Mesothelial cell of epicardium (in vitro differentiated cells): ENCODE measurements at regions not wholly inside any gene's neighbourhood (a gene's known extent, or its start where the extent isn't known, plus 50 kb on each side); places are given as distances from the start of the nearest gene placed in this dataset.

Experiments
- DNase-seq, 2 experiments: peaks; one replicate each; pipeline ENCODE4 v3.0.0; 2021; ENCODE audit warnings: low spot score in 2 of 2; ENCODE audit not compliant: unreplicated experiment in 2 of 2
- H3K27ac Mint-ChIP-seq: 2 replicates; pipeline ENCODE4 v1.8.0; 2021; ENCODE audit warnings: mixed read lengths
- H3K27me3 Mint-ChIP-seq: 2 replicates; pipeline ENCODE4 v1.8.0; 2021; ENCODE audit warnings: low read depth, mixed read lengths
- H3K36me3 Mint-ChIP-seq: 2 replicates; pipeline ENCODE4 v1.8.0; 2021; ENCODE audit warnings: mixed read lengths
- H3K4me1 Mint-ChIP-seq: 2 replicates; pipeline ENCODE4 v1.8.0; 2021; ENCODE audit warnings: mixed read lengths
- H3K4me3 Mint-ChIP-seq: 2 replicates; pipeline ENCODE4 v1.8.0; 2021; ENCODE audit warnings: mild to moderate bottlenecking, moderate library complexity, mixed read lengths
- H3K9me3 Mint-ChIP-seq: 2 replicates; pipeline ENCODE4 v1.8.0; 2021; ENCODE audit warnings: mixed read lengths
- TF ChIP-seq, protein P1 (sequence below): fragments of 200-600 bp; sonication (generic); IDR thresholded peaks from one replicate; pipeline ENCODE4 v1.5.0; 2021; ENCODE audit warnings: antibody characterized with exemption; ENCODE audit not compliant: unreplicated experiment

DNA sequence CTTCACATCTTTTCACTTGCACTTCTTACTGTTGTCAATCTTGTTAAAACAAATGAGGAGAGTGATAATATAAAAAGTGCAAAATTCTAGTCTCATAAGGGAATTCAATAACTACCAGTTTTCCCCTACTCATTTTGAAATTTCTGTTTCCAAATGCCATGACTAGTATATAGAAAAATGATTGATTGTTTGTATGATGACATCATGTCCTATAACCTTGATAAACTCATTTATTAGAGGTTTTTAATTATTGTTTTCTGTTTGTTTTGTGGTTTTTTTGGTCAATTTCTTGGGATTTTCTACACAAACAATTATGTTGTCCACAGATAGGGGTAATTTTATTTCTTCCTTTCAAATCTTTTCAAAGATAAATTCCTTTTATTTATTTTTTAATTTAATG, 559.1 kb downstream of the TLL1 start:
- H3K9me3 Mint-ChIP-seq: no peaks in the 10 kb centered on the region
- H3K27ac Mint-ChIP-seq: no peak overlapping the region
- H3K4me1 Mint-ChIP-seq: no peaks in the 10 kb centered on the region
- no peak for DNase-seq
- H3K4me3 Mint-ChIP-seq: no peak overlapping the region
- H3K27me3 Mint-ChIP-seq: no peaks in the 10 kb centered on the region
- TF ChIP-seq, protein P1, sequence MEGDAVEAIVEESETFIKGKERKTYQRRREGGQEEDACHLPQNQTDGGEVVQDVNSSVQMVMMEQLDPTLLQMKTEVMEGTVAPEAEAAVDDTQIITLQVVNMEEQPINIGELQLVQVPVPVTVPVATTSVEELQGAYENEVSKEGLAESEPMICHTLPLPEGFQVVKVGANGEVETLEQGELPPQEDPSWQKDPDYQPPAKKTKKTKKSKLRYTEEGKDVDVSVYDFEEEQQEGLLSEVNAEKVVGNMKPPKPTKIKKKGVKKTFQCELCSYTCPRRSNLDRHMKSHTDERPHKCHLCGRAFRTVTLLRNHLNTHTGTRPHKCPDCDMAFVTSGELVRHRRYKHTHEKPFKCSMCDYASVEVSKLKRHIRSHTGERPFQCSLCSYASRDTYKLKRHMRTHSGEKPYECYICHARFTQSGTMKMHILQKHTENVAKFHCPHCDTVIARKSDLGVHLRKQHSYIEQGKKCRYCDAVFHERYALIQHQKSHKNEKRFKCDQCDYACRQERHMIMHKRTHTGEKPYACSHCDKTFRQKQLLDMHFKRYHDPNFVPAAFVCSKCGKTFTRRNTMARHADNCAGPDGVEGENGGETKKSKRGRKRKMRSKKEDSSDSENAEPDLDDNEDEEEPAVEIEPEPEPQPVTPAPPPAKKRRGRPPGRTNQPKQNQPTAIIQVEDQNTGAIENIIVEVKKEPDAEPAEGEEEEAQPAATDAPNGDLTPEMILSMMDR: no peak
- H3K36me3 Mint-ChIP-seq: no peaks in the 10 kb centered on the region

DNA sequence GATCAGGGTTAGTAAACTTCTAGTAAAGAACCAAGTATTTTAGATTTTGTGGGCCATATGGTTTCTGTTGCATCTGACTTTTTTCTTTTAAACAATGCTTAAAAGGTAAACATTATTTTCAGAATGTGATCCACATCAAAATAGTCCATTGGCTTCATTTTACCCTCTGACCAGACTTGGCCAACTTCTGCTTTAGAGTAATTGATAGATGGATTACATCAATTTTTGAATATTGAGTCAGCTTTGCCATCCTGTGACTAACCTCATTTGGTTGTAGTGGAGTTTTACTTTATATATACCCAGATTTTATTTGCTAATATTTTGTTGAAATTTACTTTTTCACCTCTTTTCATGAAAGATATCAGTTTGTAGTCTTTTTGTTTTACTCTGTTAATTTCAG, 559.8 kb downstream of the TLL1 start:
- Mint-ChIP-seq H3K27ac (no peak overlapping the region), H3K36me3 (no peaks in the 10 kb centered on the region), H3K27me3 (no peaks in the 10 kb centered on the region), H3K9me3 (no peaks in the 10 kb centered on the region), H3K4me3 (no peak overlapping the region), H3K4me1 (no peaks in the 10 kb centered on the region)
- no peak for DNase-seq
- TF ChIP-seq, protein P1: no peak

DNA sequence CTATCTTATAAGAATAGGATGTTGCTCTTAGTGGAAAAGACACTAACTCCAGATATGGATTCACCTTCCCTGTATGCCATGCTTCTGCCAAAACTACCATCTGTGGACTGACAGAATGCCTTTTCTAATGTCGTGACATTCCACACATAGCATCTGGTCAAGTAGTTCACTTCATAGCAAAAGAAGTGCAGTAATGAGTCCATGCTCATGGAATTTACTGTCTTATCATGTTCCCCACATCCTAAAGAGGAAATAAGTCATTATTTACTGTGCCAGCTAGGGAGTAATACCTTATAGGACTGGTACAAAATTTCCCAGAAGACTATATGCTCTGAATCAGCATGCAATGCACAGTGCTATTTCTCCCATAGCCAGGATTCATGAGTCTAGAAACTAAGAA, 562.4 kb downstream of the TLL1 start:
- Mint-ChIP-seq H3K4me1 (no peaks in the 10 kb centered on the region), H3K36me3 (no peaks in the 10 kb centered on the region), H3K9me3 (peaks cover 6% of the 10 kb centered on the region), H3K27me3 (no peaks in the 10 kb centered on the region), H3K27ac (no peak overlapping the region), H3K4me3 (no peak overlapping the region)
- TF ChIP-seq, protein P1: no peak
- no peak for DNase-seq

DNA sequence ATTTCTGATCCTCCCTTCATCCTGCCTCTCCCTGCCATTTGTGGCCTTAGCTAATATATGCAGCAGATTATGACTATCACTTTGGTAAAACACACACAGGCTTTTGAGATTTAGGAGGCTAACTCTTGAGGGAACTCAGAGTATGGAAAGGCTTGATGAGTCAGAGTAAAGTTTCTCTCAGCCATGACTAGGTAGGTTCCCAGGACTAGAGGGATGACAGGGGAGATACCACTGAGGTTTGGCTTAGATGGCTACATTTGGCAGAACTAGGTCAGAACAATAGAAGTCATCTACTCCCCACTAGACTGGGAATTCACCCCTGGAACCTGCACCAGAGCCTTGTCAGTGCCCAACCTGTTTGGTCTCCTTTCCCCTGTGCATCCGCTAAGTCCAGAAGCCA, 585.7 kb downstream of the TLL1 start:
- Mint-ChIP-seq H3K4me3 (no peak overlapping the region), H3K27me3 (no peaks in the 10 kb centered on the region), H3K27ac (no peak overlapping the region), H3K36me3 (no peaks in the 10 kb centered on the region), H3K4me1 (peaks cover 2% of the 10 kb centered on the region), H3K9me3 (peaks cover 20% of the 10 kb centered on the region)
- TF ChIP-seq, protein P1: no peak
- DNase-seq: no peak

DNA sequence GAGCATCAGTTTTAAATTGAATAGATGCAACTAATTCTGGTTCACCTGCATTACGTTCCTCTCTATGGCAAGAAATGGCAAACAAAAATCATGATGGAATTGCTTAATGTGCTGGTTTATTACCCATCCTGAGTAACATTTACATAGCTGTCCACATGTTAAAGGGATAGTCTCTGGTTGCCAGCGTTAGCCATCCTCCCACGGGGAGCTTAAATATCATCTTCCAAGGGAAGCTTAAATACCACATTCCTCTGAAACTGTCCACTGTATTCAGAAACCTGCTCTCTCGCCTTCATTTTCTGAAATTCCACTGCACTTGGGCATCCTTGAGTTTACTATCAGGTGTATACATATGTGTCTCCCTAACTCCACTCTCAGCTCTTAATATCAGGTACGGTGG, 586.6 kb downstream of the TLL1 start:
- Mint-ChIP-seq H3K9me3 (peaks cover 16% of the 10 kb centered on the region), H3K27me3 (no peaks in the 10 kb centered on the region), H3K4me1 (peaks cover 2% of the 10 kb centered on the region), H3K36me3 (no peaks in the 10 kb centered on the region), H3K4me3 (no peak overlapping the region), H3K27ac (no peak overlapping the region)
- TF ChIP-seq, protein P1: no peak
- no peak for DNase-seq
